ENCODE measurements at regions not wholly inside any gene's neighbourhood (a gene's known extent, or its start where the extent isn't known, plus 50 kb on each side); places are given as distances from the start of the nearest gene placed in this dataset.
"Not testable (repeated sequence)": the region's sequence is repeated elsewhere in the genome, so short reads cannot be mapped to it uniquely, and the experiment has no call there.

DNA sequence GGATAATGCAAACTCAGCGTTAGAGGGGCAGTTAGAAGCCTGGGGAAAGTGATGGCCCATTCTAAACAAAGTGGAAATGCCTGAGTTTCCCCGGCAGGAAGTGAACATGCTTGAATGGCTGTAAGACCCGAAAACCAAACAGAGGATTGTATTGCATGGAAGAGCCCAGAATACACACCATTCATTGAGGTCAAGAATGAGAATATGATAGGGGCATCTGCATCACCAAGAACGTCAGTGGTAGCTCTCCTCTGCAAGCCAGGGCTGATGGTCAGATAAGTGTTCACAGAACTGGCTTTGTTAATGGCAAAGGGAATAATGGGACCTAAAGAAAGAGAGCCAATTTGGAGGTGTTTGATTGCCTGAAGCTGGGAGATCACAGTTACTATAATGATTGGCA lies 663.4 kb downstream of the KHDRBS2 start:
- Mint-ChIP-seq H3K4me1 (ENCODE audit: low read depth) (no peaks in the 10 kb centered on the region), H3K27ac (no peak overlapping the region), H3K9me3 (peaks cover 26% of the 10 kb centered on the region), H3K36me3 (ENCODE audit: low read depth) (no peaks in the 10 kb centered on the region), H3K4me3 (no peak overlapping the region), H3K27me3 (no peaks in the 10 kb centered on the region)

DNA sequence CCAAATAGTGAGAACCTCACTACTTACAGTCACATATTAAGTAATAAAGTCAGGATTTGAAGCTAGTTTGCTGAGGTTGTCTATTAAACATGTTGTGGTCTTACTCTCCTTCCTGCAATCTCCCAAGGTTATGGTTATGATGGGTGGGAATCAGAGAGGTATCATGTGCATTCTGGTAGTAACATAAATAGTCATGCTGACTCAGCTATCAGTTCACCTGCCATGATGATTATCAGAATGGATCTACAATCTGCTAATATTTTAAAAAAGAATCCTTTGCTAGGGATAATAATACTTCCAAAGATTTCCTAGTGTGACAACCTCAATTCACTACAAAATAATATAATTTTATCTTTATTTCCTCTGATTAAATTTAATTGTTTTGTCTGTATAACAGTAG lies 671.9 kb downstream of the KHDRBS2 start:
- no peaks in the 10 kb centered on the region for H3K27me3 Mint-ChIP-seq
- H3K36me3 Mint-ChIP-seq (ENCODE audit: low read depth) = no peaks in the 10 kb centered on the region
- no peak overlapping the region for H3K4me3 Mint-ChIP-seq
- no peaks in the 10 kb centered on the region for H3K4me1 Mint-ChIP-seq (ENCODE audit: low read depth)
- peaks cover 3% of the 10 kb centered on the region for H3K9me3 Mint-ChIP-seq
- H3K27ac Mint-ChIP-seq = no peak overlapping the region

- no peak overlapping the region for H3K27ac Mint-ChIP-seq
- H3K36me3 Mint-ChIP-seq (ENCODE audit: low read depth) = no peaks in the 10 kb centered on the region
- H3K27me3 Mint-ChIP-seq = no peaks in the 10 kb centered on the region
- H3K9me3 Mint-ChIP-seq = peaks cover 16% of the 10 kb centered on the region
- no peaks in the 10 kb centered on the region for H3K4me1 Mint-ChIP-seq (ENCODE audit: low read depth)
- H3K4me3 Mint-ChIP-seq = no peak overlapping the region
Measured at GRCh38 chr6:61606500-61606899, 679.5 kb downstream of the KHDRBS2 start.

DNA sequence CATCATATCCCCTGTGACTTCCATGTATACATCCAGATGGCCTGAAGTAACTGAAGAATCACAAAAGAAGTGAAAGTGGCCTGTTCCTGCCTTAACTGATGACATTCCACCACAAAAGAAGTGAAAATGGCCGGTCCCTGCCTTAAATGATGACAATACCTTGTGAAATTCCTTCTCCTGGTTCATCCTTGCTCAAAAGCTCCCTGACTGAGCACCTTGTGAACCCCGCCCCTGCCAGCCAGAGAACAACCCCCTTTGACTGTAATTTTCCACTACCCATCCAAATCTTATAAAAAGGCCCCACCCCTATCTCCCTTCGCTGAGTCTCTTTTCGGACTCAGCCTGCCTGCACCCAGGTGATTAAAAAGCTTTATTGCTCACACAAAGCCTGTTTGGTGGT lies 680.2 kb downstream of the KHDRBS2 start:
- H3K27me3 Mint-ChIP-seq; H3K4me1 Mint-ChIP-seq (ENCODE audit: low read depth); H3K36me3 Mint-ChIP-seq (ENCODE audit: low read depth); H3K4me3 Mint-ChIP-seq; H3K27ac Mint-ChIP-seq: not testable (repeated sequence)
- H3K9me3 Mint-ChIP-seq = peaks cover 16% of the 10 kb centered on the region

- H3K36me3 Mint-ChIP-seq (ENCODE audit: low read depth); H3K27ac Mint-ChIP-seq; H3K27me3 Mint-ChIP-seq; H3K4me3 Mint-ChIP-seq; H3K4me1 Mint-ChIP-seq (ENCODE audit: low read depth): not testable (repeated sequence)
- peaks cover 26% of the 10 kb centered on the region for H3K9me3 Mint-ChIP-seq
Measured at GRCh38 chr6:61602171-61602570, 683.9 kb downstream of the KHDRBS2 start.

DNA sequence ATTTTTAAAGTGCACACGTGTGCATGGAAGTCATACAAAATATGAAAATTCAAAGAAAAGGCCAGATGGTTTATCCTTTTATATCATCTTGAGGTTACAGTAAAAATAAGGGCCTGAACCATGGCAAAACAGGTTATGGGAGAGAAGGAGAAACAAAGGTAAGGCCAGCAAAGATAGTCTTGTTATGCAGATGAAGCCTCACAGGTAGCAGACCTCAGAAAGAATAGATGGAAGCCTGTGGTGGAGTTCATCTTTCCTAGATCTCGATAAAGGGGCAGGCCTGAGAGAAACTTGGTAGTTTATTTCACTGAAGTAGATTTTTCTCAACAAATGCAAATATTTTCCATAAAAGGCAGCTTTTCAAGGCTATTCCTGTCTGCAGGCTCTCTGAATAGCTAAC lies 693.8 kb downstream of the KHDRBS2 start:
- no peaks in the 10 kb centered on the region for H3K4me1 Mint-ChIP-seq (ENCODE audit: low read depth)
- H3K27ac Mint-ChIP-seq = no peak overlapping the region
- no peaks in the 10 kb centered on the region for H3K36me3 Mint-ChIP-seq (ENCODE audit: low read depth)
- H3K4me3 Mint-ChIP-seq = no peak overlapping the region
- H3K9me3 Mint-ChIP-seq = peaks cover 2% of the 10 kb centered on the region
- no peaks in the 10 kb centered on the region for H3K27me3 Mint-ChIP-seq

GRCh38 chr6:61586934-61587537 lies 699.0 kb downstream of the KHDRBS2 start:
- Mint-ChIP-seq H3K27me3 (no peaks in the 10 kb centered on the region), H3K9me3 (peaks cover 3% of the 10 kb centered on the region), H3K4me1 (ENCODE audit: low read depth) (no peaks in the 10 kb centered on the region), H3K4me3 (no peak overlapping the region), H3K27ac (no peak overlapping the region), H3K36me3 (ENCODE audit: low read depth) (no peaks in the 10 kb centered on the region)

- no peak overlapping the region for H3K27ac Mint-ChIP-seq
- no peaks in the 10 kb centered on the region for H3K36me3 Mint-ChIP-seq (ENCODE audit: low read depth)
- no peaks in the 10 kb centered on the region for H3K4me1 Mint-ChIP-seq (ENCODE audit: low read depth)
- no peak overlapping the region for H3K4me3 Mint-ChIP-seq
- H3K9me3 Mint-ChIP-seq = peaks cover 3% of the 10 kb centered on the region
- no peaks in the 10 kb centered on the region for H3K27me3 Mint-ChIP-seq
Measured at GRCh38 chr6:61585504-61585903, 700.5 kb downstream of the KHDRBS2 start.

- H3K36me3 Mint-ChIP-seq (ENCODE audit: low read depth) = no peaks in the 10 kb centered on the region
- no peak overlapping the region for H3K27ac Mint-ChIP-seq
- H3K27me3 Mint-ChIP-seq = no peaks in the 10 kb centered on the region
- H3K4me1 Mint-ChIP-seq (ENCODE audit: low read depth) = no peaks in the 10 kb centered on the region
- peaks cover 16% of the 10 kb centered on the region for H3K9me3 Mint-ChIP-seq
- H3K4me3 Mint-ChIP-seq = no peak overlapping the region
Measured at GRCh38 chr6:61562098-61562497, 723.9 kb downstream of the KHDRBS2 start.

DNA sequence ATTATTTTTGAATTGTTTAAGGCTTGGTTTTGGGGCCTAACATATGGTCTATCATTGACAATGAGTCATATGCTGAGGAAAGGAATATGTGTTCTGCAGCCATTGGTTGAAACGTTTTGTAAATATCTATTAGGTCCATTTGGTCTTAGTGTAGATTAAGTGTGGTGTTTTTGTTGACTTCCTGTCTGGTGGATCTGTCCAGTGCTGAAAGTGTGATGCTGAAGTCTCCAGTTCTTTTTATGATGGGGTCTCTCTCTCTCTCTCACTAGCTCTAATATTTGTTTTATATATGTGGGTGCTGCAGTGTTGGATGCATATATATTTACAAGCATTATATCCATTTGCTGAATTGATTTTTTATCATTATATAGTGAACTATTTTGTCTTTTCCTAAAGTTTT lies 727.2 kb downstream of the KHDRBS2 start:
- Mint-ChIP-seq H3K4me1 (ENCODE audit: low read depth) (no peaks in the 10 kb centered on the region), H3K27me3 (no peaks in the 10 kb centered on the region), H3K4me3 (no peak overlapping the region), H3K27ac (no peak overlapping the region), H3K36me3 (ENCODE audit: low read depth) (no peaks in the 10 kb centered on the region), H3K9me3 (peaks cover 27% of the 10 kb centered on the region)

- Mint-ChIP-seq H3K27ac (no peak overlapping the region), H3K4me3 (no peak overlapping the region), H3K4me1 (ENCODE audit: low read depth) (no peaks in the 10 kb centered on the region), H3K9me3 (peaks cover 37% of the 10 kb centered on the region), H3K27me3 (no peaks in the 10 kb centered on the region), H3K36me3 (ENCODE audit: low read depth) (no peaks in the 10 kb centered on the region)
Measured at GRCh38 chr6:61555993-61556392, 730.0 kb downstream of the KHDRBS2 start.

DNA sequence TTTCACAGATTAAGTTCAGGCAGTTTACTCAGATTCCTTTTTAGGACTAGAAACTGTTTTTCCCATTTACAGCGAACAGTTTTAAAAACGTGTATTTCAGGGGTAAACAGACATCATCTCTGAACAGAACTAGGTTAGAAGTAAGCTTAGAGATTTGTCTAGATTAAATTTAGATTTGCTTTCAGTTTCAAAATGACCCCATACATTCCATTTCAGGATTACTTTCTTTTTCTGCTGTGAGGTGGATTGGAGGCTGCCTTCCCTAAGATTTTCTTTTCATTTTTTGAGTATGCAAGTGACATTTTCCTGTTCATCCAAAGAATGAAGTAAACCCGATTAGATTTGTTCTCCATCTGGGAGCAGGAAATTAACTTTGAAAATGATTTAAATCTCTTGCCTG lies 747.2 kb downstream of the KHDRBS2 start:
- Mint-ChIP-seq H3K4me1 (ENCODE audit: low read depth) (no peaks in the 10 kb centered on the region), H3K27ac (no peak overlapping the region), H3K4me3 (no peak overlapping the region), H3K36me3 (ENCODE audit: low read depth) (no peaks in the 10 kb centered on the region), H3K9me3 (peaks cover 57% of the 10 kb centered on the region), H3K27me3 (no peaks in the 10 kb centered on the region)

DNA sequence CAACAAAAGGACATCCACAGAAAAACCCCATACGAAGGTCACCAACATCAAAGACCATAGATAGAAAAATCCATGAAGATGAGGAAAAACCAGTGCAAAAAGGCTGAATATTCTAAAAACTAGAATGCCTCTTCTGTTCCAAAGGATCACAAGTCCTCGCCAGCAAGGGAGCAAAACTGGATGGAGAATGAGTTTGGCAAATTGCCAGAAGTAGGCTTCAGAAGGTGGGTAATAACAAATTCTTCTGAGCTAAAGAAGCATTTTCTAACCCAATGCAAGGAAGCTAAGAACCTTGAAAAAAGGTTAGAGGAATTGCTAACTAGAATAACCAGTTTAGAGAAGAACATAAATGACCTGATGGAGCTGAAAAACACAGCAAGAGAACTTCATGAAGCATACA lies 753.3 kb downstream of the KHDRBS2 start:
- not testable (repeated sequence) for H3K36me3 Mint-ChIP-seq (ENCODE audit: low read depth); H3K27me3 Mint-ChIP-seq; H3K4me1 Mint-ChIP-seq (ENCODE audit: low read depth); H3K4me3 Mint-ChIP-seq; H3K27ac Mint-ChIP-seq
- peaks cover 44% of the 10 kb centered on the region for H3K9me3 Mint-ChIP-seq
